H1 (cell line): ENCODE measurements at regions not wholly inside any gene's neighbourhood (a gene's known extent, or its start where the extent isn't known, plus 50 kb on each side); places are given as distances from the start of the nearest gene placed in this dataset.

Experiments used
- CBX8 ChIP-seq: fragments of 300-800, 300-1000 bp; sonication (generic); IDR thresholded peaks from 2 replicates; pipeline ENCODE4 v1.7.1; 2016; ENCODE audit warnings: low read depth, low read length, borderline replicate concordance
- CHD1 ChIP-seq: IDR thresholded peaks from 2 replicates; pipeline ENCODE4 v1.6.1; 2012; ENCODE audit warnings: low read depth, low read length, improper control_type of control experiment
- CHD2 ChIP-seq: IDR thresholded peaks from 2 replicates; pipeline ENCODE4 v1.6.1; 2012; ENCODE audit warnings: low read length, improper control_type of control experiment
- EZH2 ChIP-seq: fragments of 200-600 bp; sonication (generic); IDR thresholded peaks from 2 replicates; pipeline ENCODE4 v1.7.1; 2012; ENCODE audit warnings: low read depth, mild to moderate bottlenecking, moderate library complexity, low read length, inconsistent platforms; ENCODE audit not compliant: severe bottlenecking
- NRF1 ChIP-seq: IDR thresholded peaks from 2 replicates; pipeline ENCODE4 v1.6.1; 2011; ENCODE audit warnings: mild to moderate bottlenecking, low read depth, low read length, improper control_type of control experiment
- RBBP5 ChIP-seq: IDR thresholded peaks from 2 replicates; pipeline ENCODE4 v1.7.1; 2012; ENCODE audit warnings: low read depth, mild to moderate bottlenecking, inconsistent platforms, low read length, moderate library complexity, borderline replicate concordance
- SIN3A ChIP-seq, 2 experiments: IDR thresholded peaks in 1 of 2; conservative IDR thresholded peaks in 1 of 2; 2 replicates each; pipeline ENCODE4 v1.6.1; 2011 to 2012; ENCODE audit warnings: low read length in 2 of 2, improper control_type of control experiment in 1 of 2, low read depth in 1 of 2, mild to moderate bottlenecking in 1 of 2
- TBP ChIP-seq: IDR thresholded peaks from 2 replicates; pipeline ENCODE4 v1.6.1; 2011; ENCODE audit warnings: low read depth, low read length, improper control_type of control experiment
- TF ChIP-seq, protein P1 (sequence below): fragments of 300-600 bp; sonication (generic); IDR thresholded peaks from 2 replicates; pipeline ENCODE4 v1.7.1; 2012; ENCODE audit warnings: low read length, moderate library complexity, mild to moderate bottlenecking, inconsistent platforms; ENCODE audit not compliant: insufficient replicate concordance
- TF ChIP-seq, protein P2 (sequence below): IDR thresholded peaks from 2 replicates; pipeline ENCODE4 v1.6.1; 2011; ENCODE audit warnings: low read depth, mild to moderate bottlenecking, low read length; ENCODE audit not compliant: insufficient read depth

GRCh38 chr11:130550984-130551383 lies 102.5 kb downstream of the ADAMTS15 start (continued):
- TF ChIP-seq, protein P1, sequence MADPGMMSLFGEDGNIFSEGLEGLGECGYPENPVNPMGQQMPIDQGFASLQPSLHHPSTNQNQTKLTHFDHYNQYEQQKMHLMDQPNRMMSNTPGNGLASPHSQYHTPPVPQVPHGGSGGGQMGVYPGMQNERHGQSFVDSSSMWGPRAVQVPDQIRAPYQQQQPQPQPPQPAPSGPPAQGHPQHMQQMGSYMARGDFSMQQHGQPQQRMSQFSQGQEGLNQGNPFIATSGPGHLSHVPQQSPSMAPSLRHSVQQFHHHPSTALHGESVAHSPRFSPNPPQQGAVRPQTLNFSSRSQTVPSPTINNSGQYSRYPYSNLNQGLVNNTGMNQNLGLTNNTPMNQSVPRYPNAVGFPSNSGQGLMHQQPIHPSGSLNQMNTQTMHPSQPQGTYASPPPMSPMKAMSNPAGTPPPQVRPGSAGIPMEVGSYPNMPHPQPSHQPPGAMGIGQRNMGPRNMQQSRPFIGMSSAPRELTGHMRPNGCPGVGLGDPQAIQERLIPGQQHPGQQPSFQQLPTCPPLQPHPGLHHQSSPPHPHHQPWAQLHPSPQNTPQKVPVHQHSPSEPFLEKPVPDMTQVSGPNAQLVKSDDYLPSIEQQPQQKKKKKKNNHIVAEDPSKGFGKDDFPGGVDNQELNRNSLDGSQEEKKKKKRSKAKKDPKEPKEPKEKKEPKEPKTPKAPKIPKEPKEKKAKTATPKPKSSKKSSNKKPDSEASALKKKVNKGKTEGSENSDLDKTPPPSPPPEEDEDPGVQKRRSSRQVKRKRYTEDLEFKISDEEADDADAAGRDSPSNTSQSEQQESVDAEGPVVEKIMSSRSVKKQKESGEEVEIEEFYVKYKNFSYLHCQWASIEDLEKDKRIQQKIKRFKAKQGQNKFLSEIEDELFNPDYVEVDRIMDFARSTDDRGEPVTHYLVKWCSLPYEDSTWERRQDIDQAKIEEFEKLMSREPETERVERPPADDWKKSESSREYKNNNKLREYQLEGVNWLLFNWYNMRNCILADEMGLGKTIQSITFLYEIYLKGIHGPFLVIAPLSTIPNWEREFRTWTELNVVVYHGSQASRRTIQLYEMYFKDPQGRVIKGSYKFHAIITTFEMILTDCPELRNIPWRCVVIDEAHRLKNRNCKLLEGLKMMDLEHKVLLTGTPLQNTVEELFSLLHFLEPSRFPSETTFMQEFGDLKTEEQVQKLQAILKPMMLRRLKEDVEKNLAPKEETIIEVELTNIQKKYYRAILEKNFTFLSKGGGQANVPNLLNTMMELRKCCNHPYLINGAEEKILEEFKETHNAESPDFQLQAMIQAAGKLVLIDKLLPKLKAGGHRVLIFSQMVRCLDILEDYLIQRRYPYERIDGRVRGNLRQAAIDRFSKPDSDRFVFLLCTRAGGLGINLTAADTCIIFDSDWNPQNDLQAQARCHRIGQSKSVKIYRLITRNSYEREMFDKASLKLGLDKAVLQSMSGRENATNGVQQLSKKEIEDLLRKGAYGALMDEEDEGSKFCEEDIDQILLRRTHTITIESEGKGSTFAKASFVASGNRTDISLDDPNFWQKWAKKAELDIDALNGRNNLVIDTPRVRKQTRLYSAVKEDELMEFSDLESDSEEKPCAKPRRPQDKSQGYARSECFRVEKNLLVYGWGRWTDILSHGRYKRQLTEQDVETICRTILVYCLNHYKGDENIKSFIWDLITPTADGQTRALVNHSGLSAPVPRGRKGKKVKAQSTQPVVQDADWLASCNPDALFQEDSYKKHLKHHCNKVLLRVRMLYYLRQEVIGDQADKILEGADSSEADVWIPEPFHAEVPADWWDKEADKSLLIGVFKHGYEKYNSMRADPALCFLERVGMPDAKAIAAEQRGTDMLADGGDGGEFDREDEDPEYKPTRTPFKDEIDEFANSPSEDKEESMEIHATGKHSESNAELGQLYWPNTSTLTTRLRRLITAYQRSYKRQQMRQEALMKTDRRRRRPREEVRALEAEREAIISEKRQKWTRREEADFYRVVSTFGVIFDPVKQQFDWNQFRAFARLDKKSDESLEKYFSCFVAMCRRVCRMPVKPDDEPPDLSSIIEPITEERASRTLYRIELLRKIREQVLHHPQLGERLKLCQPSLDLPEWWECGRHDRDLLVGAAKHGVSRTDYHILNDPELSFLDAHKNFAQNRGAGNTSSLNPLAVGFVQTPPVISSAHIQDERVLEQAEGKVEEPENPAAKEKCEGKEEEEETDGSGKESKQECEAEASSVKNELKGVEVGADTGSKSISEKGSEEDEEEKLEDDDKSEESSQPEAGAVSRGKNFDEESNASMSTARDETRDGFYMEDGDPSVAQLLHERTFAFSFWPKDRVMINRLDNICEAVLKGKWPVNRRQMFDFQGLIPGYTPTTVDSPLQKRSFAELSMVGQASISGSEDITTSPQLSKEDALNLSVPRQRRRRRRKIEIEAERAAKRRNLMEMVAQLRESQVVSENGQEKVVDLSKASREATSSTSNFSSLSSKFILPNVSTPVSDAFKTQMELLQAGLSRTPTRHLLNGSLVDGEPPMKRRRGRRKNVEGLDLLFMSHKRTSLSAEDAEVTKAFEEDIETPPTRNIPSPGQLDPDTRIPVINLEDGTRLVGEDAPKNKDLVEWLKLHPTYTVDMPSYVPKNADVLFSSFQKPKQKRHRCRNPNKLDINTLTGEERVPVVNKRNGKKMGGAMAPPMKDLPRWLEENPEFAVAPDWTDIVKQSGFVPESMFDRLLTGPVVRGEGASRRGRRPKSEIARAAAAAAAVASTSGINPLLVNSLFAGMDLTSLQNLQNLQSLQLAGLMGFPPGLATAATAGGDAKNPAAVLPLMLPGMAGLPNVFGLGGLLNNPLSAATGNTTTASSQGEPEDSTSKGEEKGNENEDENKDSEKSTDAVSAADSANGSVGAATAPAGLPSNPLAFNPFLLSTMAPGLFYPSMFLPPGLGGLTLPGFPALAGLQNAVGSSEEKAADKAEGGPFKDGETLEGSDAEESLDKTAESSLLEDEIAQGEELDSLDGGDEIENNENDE, result no peak
- TF ChIP-seq, protein P2, sequence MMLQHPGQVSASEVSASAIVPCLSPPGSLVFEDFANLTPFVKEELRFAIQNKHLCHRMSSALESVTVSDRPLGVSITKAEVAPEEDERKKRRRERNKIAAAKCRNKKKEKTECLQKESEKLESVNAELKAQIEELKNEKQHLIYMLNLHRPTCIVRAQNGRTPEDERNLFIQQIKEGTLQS, result no peak
- TF ChIP-seq RBBP5 (no peak), EZH2 (no peak), TBP (no peak), CHD1 (no peak), SIN3A (conservative IDR thresholded peaks at IDR 0.05 in 1 of 2, IDR thresholded peaks at IDR 0.05 in 1 of 2; ENCODE audit: low read depth in 1 of 2, low read length in 2 of 2) (no peak), CBX8 (no peak), NRF1 (no peak), CHD2 (no peak)
